DND-41 (cell line): ENCODE measurements at regions not wholly inside any gene's neighbourhood (a gene's known extent, or its start where the extent isn't known, plus 50 kb on each side); places are given as distances from the start of the nearest gene placed in this dataset.

ENCODE experiments used
- ATAC-seq: fragments of 200-7000 bp; cut with Tn5 transposase; 3 replicates; pipeline ENCODE4 v1.9.1; 2021; ENCODE audit warnings: low read depth; ENCODE audit not compliant: insufficient read depth
- DNase-seq: peaks from one replicate; pipeline ENCODE4 v3.0.0-alpha.2; 2020
- H2AFZ ChIP-seq: 2 replicates; pipeline ENCODE4 v1.6.0; 2012; ENCODE audit warnings: low read depth, low read length
- H3K27ac ChIP-seq: 2 replicates; pipeline ENCODE4 v1.5.1; 2012; ENCODE audit warnings: low read length, inconsistent platforms
- H3K27me3 ChIP-seq: fragments of 200-600 bp; sonication (generic); 2 replicates; pipeline ENCODE4 v1.6.0; 2012; ENCODE audit warnings: low read length, mild to moderate bottlenecking, inconsistent platforms; ENCODE audit not compliant: insufficient read depth, poor library complexity
- H3K36me3 ChIP-seq: 2 replicates; pipeline ENCODE4 v1.5.1; 2012; ENCODE audit warnings: low read length, inconsistent platforms; ENCODE audit not compliant: insufficient read depth
- H3K4me1 ChIP-seq: 2 replicates; pipeline ENCODE4 v1.5.1; 2012; ENCODE audit warnings: mild to moderate bottlenecking, low read length; ENCODE audit not compliant: insufficient read depth
- H3K4me2 ChIP-seq: 2 replicates; pipeline ENCODE4 v1.6.0; 2012; ENCODE audit warnings: mild to moderate bottlenecking, moderate library complexity, low read length, inconsistent platforms; ENCODE audit not compliant: insufficient read depth
- H3K4me3 ChIP-seq, 2 experiments: fragments of 200-600 bp in 1 of 2; shearing (Covaris generic) in 1 of 2; 2 replicates each; pipeline ENCODE4 v1.5.1; 2012 to 2016; ENCODE audit warnings: inconsistent platforms in 2 of 2, low read length in 2 of 2, mild to moderate bottlenecking in 2 of 2, low read depth in 1 of 2, moderate library complexity in 1 of 2
- H3K79me2 ChIP-seq: 2 replicates; pipeline ENCODE4 v1.6.0; 2012; ENCODE audit warnings: low read length, inconsistent platforms; ENCODE audit not compliant: insufficient read depth
- H3K9ac ChIP-seq: 2 replicates; pipeline ENCODE4 v1.6.0; 2012; ENCODE audit warnings: low read depth, mild to moderate bottlenecking, inconsistent platforms, low read length, moderate library complexity
- H3K9me3 ChIP-seq: 2 replicates; pipeline ENCODE4 v1.5.1; 2012; ENCODE audit warnings: low read length, moderate library complexity, mild to moderate bottlenecking, inconsistent platforms; ENCODE audit not compliant: insufficient read depth, severe bottlenecking
- H4K20me1 ChIP-seq: 2 replicates; pipeline ENCODE4 v1.6.0; 2012; ENCODE audit warnings: low read length; ENCODE audit not compliant: insufficient read depth
- EZH2 ChIP-seq: IDR thresholded peaks from 3 replicates; pipeline ENCODE4 v1.6.1; 2012; ENCODE audit warnings: borderline replicate concordance, low read depth, mild to moderate bottlenecking, moderate library complexity, low read length, inconsistent platforms; ENCODE audit not compliant: severe bottlenecking
- TF ChIP-seq, protein P1 (sequence below): IDR thresholded peaks from 2 replicates; pipeline ENCODE4 v1.5.1; 2012; ENCODE audit warnings: borderline replicate concordance, low read length, moderate library complexity, mild to moderate bottlenecking; ENCODE audit not compliant: poor library complexity, severe bottlenecking; ENCODE audit errors: extremely low read depth

GRCh38 chr21:18153063-18153462 lies 91.6 kb upstream of the CHODL start:
- Histone ChIP-seq H3K79me2 (no peaks in the 10 kb centered on the region), H3K27ac (no peak overlapping the region), H3K9me3 (no peaks in the 10 kb centered on the region), H3K4me3 (no peak overlapping the region), H3K27me3 (no peaks in the 10 kb centered on the region), H3K36me3 (no peaks in the 10 kb centered on the region), H3K9ac (no peak overlapping the region), H3K4me2 (no peak overlapping the region), H2AFZ (no peak overlapping the region), H3K4me1 (peaks cover 5% of the 10 kb centered on the region; the same call in 1 of the 2 replicates), H4K20me1 (no peaks in the 10 kb centered on the region)
- no peak for ATAC-seq
- TF ChIP-seq, protein P1, sequence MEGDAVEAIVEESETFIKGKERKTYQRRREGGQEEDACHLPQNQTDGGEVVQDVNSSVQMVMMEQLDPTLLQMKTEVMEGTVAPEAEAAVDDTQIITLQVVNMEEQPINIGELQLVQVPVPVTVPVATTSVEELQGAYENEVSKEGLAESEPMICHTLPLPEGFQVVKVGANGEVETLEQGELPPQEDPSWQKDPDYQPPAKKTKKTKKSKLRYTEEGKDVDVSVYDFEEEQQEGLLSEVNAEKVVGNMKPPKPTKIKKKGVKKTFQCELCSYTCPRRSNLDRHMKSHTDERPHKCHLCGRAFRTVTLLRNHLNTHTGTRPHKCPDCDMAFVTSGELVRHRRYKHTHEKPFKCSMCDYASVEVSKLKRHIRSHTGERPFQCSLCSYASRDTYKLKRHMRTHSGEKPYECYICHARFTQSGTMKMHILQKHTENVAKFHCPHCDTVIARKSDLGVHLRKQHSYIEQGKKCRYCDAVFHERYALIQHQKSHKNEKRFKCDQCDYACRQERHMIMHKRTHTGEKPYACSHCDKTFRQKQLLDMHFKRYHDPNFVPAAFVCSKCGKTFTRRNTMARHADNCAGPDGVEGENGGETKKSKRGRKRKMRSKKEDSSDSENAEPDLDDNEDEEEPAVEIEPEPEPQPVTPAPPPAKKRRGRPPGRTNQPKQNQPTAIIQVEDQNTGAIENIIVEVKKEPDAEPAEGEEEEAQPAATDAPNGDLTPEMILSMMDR, result no peak
- no peak for TF ChIP-seq EZH2
- DNase-seq, result no peak

DNA sequence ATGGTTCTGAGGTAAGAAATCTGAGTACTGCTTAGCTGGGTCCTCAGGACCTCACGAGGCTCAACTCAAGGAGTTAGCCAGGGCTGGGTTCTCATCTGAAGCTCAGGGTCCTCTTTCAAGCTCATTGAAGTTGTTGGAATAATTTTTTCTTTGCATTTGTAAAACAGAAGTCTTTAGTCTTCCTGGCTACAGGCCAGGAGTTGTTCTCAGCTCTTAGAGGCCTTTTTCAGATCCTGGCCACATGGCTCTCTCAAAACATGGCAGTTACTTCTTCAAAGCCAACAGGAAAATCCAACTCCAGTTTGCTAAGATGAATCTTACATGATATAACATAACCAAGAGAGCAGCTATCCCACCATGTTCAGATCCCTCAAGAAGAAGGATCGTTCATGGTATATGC lies 92.3 kb upstream of the CHODL start:
- no peaks in the 10 kb centered on the region for H3K27me3 ChIP-seq
- no peaks in the 10 kb centered on the region for H4K20me1 ChIP-seq
- ATAC-seq (no peak), DNase-seq (no peak)
- H3K4me2 ChIP-seq, result no peak overlapping the region
- H3K36me3 ChIP-seq, result no peaks in the 10 kb centered on the region
- H3K4me1 ChIP-seq, result peaks cover 5% of the 10 kb centered on the region; the same call in 1 of the 2 replicates
- H2AFZ ChIP-seq, result no peak overlapping the region
- H3K4me3 ChIP-seq, result no peak overlapping the region
- TF ChIP-seq, protein P1, result no peak
- no peak for TF ChIP-seq EZH2
- H3K27ac ChIP-seq, result no peak overlapping the region
- H3K79me2 ChIP-seq, result no peaks in the 10 kb centered on the region
- no peak overlapping the region for H3K9ac ChIP-seq
- no peaks in the 10 kb centered on the region for H3K9me3 ChIP-seq

DNA sequence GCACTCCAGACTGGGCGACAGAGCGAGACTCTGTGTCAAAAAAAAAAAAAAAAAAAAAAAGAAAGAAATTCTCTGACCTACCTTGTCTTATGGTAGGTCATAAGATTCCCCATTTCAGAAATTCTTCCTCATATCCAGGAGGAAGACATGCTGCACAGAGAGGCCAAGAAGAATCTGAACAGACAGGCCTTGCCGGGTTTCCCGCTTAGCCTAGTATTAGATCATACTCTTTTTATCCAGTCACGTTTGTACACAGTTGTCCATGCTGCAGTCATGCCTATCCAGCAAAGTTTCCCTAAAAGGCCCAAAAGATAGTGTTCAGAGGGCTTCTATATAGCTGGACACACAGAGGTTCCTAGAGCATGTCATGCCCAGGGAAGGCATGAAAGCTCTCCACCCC lies 93.6 kb upstream of the CHODL start:
- no peak for ATAC-seq
- H3K9ac ChIP-seq, result no peak overlapping the region

More for the DNA sequence above, 93.6 kb upstream of the CHODL start:
- H3K4me2 ChIP-seq, result no peak overlapping the region
- H2AFZ ChIP-seq, result no peak overlapping the region
- H4K20me1 ChIP-seq, result no peaks in the 10 kb centered on the region
- H3K27me3 ChIP-seq, result no peaks in the 10 kb centered on the region
- H3K4me1 ChIP-seq, result peaks cover 5% of the 10 kb centered on the region; the same call in 1 of the 2 replicates
- H3K27ac ChIP-seq, result no peak overlapping the region
- no peaks in the 10 kb centered on the region for H3K36me3 ChIP-seq
- no peak overlapping the region for H3K4me3 ChIP-seq
- TF ChIP-seq, protein P1, result no peak
- TF ChIP-seq EZH2, result no peak
- H3K9me3 ChIP-seq, result no peaks in the 10 kb centered on the region
- no peak for DNase-seq
- no peaks in the 10 kb centered on the region for H3K79me2 ChIP-seq
